ENCODE measurements at regions not wholly inside any gene's neighbourhood (a gene's known extent, or its start where the extent isn't known, plus 50 kb on each side); places are given as distances from the start of the nearest gene placed in this dataset.

GRCh38 chr6:159358562-159358961 lies 189.4 kb downstream of the FNDC1 start:
- H3K4me3 ChIP-seq: no peak overlapping the region
- H3K4me2 ChIP-seq (ENCODE audit: insufficient read depth, low read length): no peak overlapping the region
- H3K27me3 ChIP-seq (ENCODE audit: control insufficient read depth in 2 of 2, insufficient read depth in 2 of 2, low read length in 2 of 2): no peaks in the 10 kb centered on the region
- no peak overlapping the region for H2AFZ ChIP-seq (ENCODE audit: low read depth, low read length)
- H3K9me1 ChIP-seq (ENCODE audit: control insufficient read depth, insufficient read depth, low read length): no peaks in the 10 kb centered on the region
- no peak for TF ChIP-seq NFXL1 (CRISPR knock-in tag; IDR thresholded peaks at IDR 0.05)
- TF ChIP-seq NCOR1 (IDR thresholded peaks at IDR 0.05): no peak
- TF ChIP-seq PRMT5 (CRISPR knock-in tag; IDR thresholded peaks at IDR 0.05): no peak
- no peak for TF ChIP-seq SMARCA4 (IDR thresholded peaks at IDR 0.05)
- ATAC-seq (no peak), DNase-seq (ENCODE audit: extremely low read depth in 1 of 4, low spot score in 3 of 4) (no peak), FAIRE-seq (no peak)
- H3K9me3 ChIP-seq (replicated peaks; ENCODE audit: control insufficient read depth, insufficient read depth, low read depth, low read length): no peaks in the 10 kb centered on the region
- intact Hi-C loops (cut with micrococcal nuclease) (no loop called here), in situ Hi-C loops (cut with MboI) (no loop called here)
- H3K36me3 ChIP-seq (ENCODE audit: control insufficient read depth, insufficient read depth, low read length): no peaks in the 10 kb centered on the region
- no peaks in the 10 kb centered on the region for H3K79me2 ChIP-seq (ENCODE audit: control insufficient read depth, insufficient read depth, low read length)
- H3K9ac ChIP-seq (ENCODE audit: insufficient read depth in 1 of 2, low read depth in 2 of 2, low read length in 2 of 2): no peak overlapping the region
- POLR2A ChIA-PET: interaction anchor here (1.2 kb wide), 1 partner anchor 10 kb away, joined by 3 read pairs; no protein-coding TSS in a partner anchor
- H3K4me1 ChIP-seq (replicated peaks in 1 of 2; ENCODE audit: control insufficient read depth in 2 of 2, insufficient read depth in 2 of 2, low read length in 2 of 2): no peaks in the 10 kb centered on the region
- 0% methylated on average over 4 of the region's 4 CpGs for WGBS (ENCODE audit: insufficient coverage, low coverage, missing lambda C conversion rate)
- BruUV-seq (replicated peaks): no TSS peak
- H3K27ac ChIP-seq (ENCODE audit: extremely low read depth, low read depth, low read length): no peak overlapping the region
- no peaks in the 10 kb centered on the region; the same call in 1 of the 2 replicates for H4K20me1 ChIP-seq (replicated peaks; ENCODE audit: control insufficient read depth, insufficient read depth, low read length)
- CTCF ChIA-PET (ENCODE audit: low intra/inter-chr PET ratio): no interaction called here

DNA sequence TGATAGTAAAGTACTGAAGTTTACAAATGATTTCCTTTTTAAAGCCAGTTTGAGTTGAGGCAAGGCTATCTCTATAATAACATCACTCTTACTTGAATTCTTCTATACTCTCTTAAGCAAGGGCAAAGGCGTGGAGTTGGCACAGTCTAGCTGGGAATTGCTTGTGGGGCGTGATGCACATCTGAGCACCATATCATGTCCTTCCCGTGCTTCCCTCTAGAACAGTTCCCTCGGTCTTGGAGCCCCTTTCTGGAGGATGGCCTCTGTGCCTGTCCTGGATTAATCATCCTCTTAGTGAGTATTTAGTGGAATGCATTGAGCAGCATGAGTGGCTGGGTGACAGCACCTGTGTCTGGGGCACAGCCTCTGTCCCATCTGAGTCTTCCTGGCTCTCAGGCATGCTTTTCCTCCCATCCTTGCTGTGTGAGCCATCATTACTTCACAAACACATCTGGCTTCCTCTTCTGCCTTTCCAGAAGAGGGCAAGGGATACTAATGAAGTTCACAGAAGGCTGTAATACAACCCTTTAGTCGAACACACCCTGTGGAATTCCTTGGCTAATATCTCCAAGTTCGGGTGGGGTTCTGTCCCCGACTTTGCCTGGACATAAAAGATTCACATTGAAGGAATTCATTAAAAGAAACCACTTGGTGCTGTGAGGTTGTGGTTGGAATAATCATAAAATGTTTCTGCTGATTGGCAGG lies 188.2 kb downstream of the FNDC1 start:
- WGBS (ENCODE audit: insufficient coverage, low coverage, missing lambda C conversion rate): 0% methylated on average over 7 of the region's 7 CpGs
- ATAC-seq: no peak
- no peaks in the 10 kb centered on the region for H3K9me1 ChIP-seq (ENCODE audit: control insufficient read depth, insufficient read depth, low read length)

More for the DNA sequence above, 188.2 kb downstream of the FNDC1 start:
- Histone ChIP-seq H2AFZ (ENCODE audit: low read depth, low read length) (no peak overlapping the region), H3K9ac (ENCODE audit: insufficient read depth in 1 of 2, low read depth in 2 of 2, low read length in 2 of 2) (no peak overlapping the region), H3K27ac (ENCODE audit: extremely low read depth, low read depth, low read length) (no peak overlapping the region), H3K4me1 (replicated peaks in 1 of 2; ENCODE audit: control insufficient read depth in 2 of 2, insufficient read depth in 2 of 2, low read length in 2 of 2) (no peaks in the 10 kb centered on the region), H4K20me1 (replicated peaks; ENCODE audit: control insufficient read depth, insufficient read depth, low read length) (no peaks in the 10 kb centered on the region; the same call in 1 of the 2 replicates), H3K9me3 (replicated peaks; ENCODE audit: control insufficient read depth, insufficient read depth, low read depth, low read length) (no peaks in the 10 kb centered on the region), H3K36me3 (ENCODE audit: control insufficient read depth, insufficient read depth, low read length) (no peaks in the 10 kb centered on the region), H3K27me3 (ENCODE audit: control insufficient read depth in 2 of 2, insufficient read depth in 2 of 2, low read length in 2 of 2) (no peaks in the 10 kb centered on the region), H3K4me2 (ENCODE audit: insufficient read depth, low read length) (no peak overlapping the region), H3K4me3 (no peak overlapping the region), H3K79me2 (ENCODE audit: control insufficient read depth, insufficient read depth, low read length) (no peaks in the 10 kb centered on the region)
- FAIRE-seq (no peak), DNase-seq (ENCODE audit: extremely low read depth in 1 of 4, low spot score in 3 of 4) (no peak)
- intact Hi-C loops (cut with micrococcal nuclease): no loop called here
- ChIA-PET POLR2A (no interaction called here), CTCF (ENCODE audit: low intra/inter-chr PET ratio) (no interaction called here)
- no TSS peak for BruUV-seq (replicated peaks)
- TF ChIP-seq EP400 (IDR thresholded peaks at IDR 0.05): no peak
- TF ChIP-seq TCF7L2 (IDR thresholded peaks at IDR 0.05; ENCODE audit: low read depth, low read length): no peak
- no peak for TF ChIP-seq STAT5B (CRISPR knock-in tag; IDR thresholded peaks at IDR 0.05)
- no peak for TF ChIP-seq ZBTB17 (CRISPR knock-in tag; IDR thresholded peaks at IDR 0.05)
- TF ChIP-seq HINFP (tag; conservative IDR thresholded peaks at IDR 0.05; ENCODE audit: low read depth): no peak
- no peak for TF ChIP-seq HEY1 (CRISPR knock-in tag; IDR thresholded peaks at IDR 0.05; ENCODE audit: borderline replicate concordance)
- in situ Hi-C loops (cut with MboI): no loop called here

Measured in K562 (cell line).